Neuron (in vitro differentiated cells): ENCODE measurements at regions not wholly inside any gene's neighbourhood (a gene's known extent, or its start where the extent isn't known, plus 50 kb on each side); places are given as distances from the start of the nearest gene placed in this dataset.

ENCODE experiments used
- H2AFZ ChIP-seq: one replicate; pipeline ENCODE4 v1.6.1; 2013; ENCODE audit warnings: low read depth, mild to moderate bottlenecking, inconsistent platforms, low read length, moderate library complexity
- H3K27me3 ChIP-seq: one replicate; pipeline ENCODE4 v1.6.1; 2013; ENCODE audit warnings: low read length; ENCODE audit not compliant: insufficient read depth
- H3K36me3 ChIP-seq: one replicate; pipeline ENCODE4 v1.6.1; 2013; ENCODE audit warnings: low read length; ENCODE audit not compliant: insufficient read depth
- H3K4me1 ChIP-seq: one replicate; pipeline ENCODE4 v1.6.1; 2013; ENCODE audit warnings: low read length; ENCODE audit not compliant: insufficient read depth
- H3K4me3 ChIP-seq: 2 replicates; pipeline ENCODE4 v1.5.1; 2013; ENCODE audit warnings: mild to moderate bottlenecking, low read length, moderate library complexity
- H3K9me3 ChIP-seq: one replicate; pipeline ENCODE4 v1.6.1; 2013; ENCODE audit warnings: low read length

DNA sequence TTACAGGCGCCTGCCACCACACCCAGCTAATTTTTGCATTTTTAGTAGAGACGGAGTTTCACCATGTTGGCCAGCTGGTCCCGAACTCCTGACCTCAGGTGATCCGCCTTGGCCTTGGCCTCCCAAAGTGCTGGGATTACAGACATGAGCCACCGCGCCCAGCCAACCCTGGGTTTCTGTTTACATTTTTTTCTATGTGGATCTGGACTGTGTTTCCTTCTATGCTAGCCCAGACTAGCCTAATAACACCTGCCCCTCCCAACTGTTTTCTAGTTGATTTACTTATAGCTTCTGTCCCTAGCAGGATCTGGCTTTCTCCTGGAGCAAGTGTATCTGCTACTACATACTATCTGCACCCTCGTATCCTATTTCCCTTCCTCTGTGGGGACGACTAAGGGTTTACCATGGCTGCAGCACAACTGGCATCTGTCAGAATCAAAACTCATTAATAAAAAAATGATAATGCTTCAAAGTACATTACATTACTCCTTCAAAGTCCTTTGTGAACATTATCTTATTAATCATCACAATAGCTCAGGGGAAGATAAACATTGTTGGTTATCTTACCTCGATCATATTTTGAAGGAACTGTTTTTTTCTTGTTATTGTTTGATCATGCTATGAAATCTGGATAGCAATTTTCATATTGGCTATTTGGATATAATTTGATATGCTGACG lies 228.3 kb downstream of the KLF5 start:
- no peak overlapping the region for H2AFZ ChIP-seq
- H3K4me3 ChIP-seq = no peak overlapping the region
- H3K27me3 ChIP-seq = no peaks in the 10 kb centered on the region
- no peaks in the 10 kb centered on the region for H3K36me3 ChIP-seq
- H3K4me1 ChIP-seq = no peaks in the 10 kb centered on the region
- no peaks in the 10 kb centered on the region for H3K9me3 ChIP-seq

DNA sequence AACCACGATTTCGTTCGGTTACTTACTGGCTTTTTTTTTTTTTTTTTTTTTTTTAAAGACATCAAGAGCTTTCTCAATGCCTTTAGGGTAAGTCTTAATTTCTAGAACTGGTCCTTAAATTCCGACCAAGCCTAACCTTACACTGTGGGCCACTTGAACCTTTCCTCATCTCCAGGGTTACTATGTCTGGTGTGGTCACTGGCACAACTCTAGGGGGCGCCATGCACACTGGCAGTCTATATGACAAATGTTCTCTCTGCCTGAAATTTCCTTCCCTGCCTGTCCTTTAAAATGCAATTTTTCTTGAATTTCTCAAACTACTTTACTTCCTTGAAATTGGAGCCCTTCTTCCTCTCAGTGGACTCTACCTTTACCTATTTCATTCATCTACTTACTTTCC lies 227.4 kb downstream of the KLF5 start:
- H3K4me3 ChIP-seq = no peak overlapping the region
- no peaks in the 10 kb centered on the region for H3K36me3 ChIP-seq
- no peaks in the 10 kb centered on the region for H3K27me3 ChIP-seq
- H3K9me3 ChIP-seq = no peaks in the 10 kb centered on the region
- no peak overlapping the region for H2AFZ ChIP-seq
- no peaks in the 10 kb centered on the region for H3K4me1 ChIP-seq

GRCh38 chr13:73284081-73284874 lies 225.5 kb downstream of the KLF5 start:
- H3K4me3 ChIP-seq = no peak overlapping the region
- H3K27me3 ChIP-seq = no peaks in the 10 kb centered on the region
- no peaks in the 10 kb centered on the region for H3K4me1 ChIP-seq
- H3K36me3 ChIP-seq = no peaks in the 10 kb centered on the region
- no peaks in the 10 kb centered on the region for H3K9me3 ChIP-seq
- H2AFZ ChIP-seq = no peak overlapping the region

GRCh38 chr13:73283636-73284035 lies 224.8 kb downstream of the KLF5 start:
- no peaks in the 10 kb centered on the region for H3K27me3 ChIP-seq
- no peak overlapping the region for H2AFZ ChIP-seq
- no peaks in the 10 kb centered on the region for H3K9me3 ChIP-seq
- H3K36me3 ChIP-seq = no peaks in the 10 kb centered on the region
- H3K4me3 ChIP-seq = no peak overlapping the region
- H3K4me1 ChIP-seq = no peaks in the 10 kb centered on the region

DNA sequence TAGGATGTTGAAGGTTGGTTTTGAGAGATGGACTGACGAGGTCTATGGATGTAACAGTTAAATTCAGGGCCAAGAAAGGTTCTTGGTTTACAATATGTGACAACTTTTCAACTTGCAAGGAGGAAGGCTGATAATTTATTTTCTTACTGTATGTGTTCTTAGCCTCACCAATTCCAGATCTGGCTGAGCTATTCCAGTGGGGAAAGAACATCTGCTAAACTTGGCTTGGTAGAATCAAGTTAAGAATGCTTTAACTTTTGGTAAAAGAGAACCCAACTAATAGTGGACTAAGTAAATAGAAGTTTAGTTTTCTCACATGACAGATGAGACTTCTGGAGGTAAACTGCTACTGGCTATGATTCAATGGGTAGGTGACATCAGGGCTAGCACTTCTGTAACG lies 222.9 kb downstream of the KLF5 start:
- Histone ChIP-seq H3K27me3 (no peaks in the 10 kb centered on the region), H3K9me3 (no peaks in the 10 kb centered on the region), H3K36me3 (no peaks in the 10 kb centered on the region), H3K4me1 (no peaks in the 10 kb centered on the region), H2AFZ (no peak overlapping the region), H3K4me3 (no peak overlapping the region)

DNA sequence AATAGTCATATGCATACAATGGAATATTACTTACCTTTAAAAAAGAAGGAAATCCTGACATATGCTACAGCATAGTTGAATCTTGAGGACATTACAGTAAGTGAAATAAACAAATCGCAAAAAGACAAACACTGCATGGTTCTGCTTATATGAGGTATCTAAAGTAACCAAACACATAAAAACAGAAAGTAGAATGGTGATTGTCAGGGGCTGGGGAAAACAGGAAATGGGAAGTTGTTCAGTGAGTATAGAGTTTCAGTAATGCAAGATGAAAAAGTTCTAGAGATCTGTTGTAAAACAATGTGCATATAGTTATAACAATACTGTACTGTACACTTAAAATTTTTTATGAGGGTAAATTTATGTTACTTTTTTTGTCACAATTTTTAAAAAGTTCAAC lies 219.4 kb downstream of the KLF5 start:
- Histone ChIP-seq H3K4me3 (no peak overlapping the region), H3K27me3 (no peaks in the 10 kb centered on the region), H3K9me3 (no peaks in the 10 kb centered on the region), H3K4me1 (no peaks in the 10 kb centered on the region), H2AFZ (no peak overlapping the region), H3K36me3 (no peaks in the 10 kb centered on the region)

DNA sequence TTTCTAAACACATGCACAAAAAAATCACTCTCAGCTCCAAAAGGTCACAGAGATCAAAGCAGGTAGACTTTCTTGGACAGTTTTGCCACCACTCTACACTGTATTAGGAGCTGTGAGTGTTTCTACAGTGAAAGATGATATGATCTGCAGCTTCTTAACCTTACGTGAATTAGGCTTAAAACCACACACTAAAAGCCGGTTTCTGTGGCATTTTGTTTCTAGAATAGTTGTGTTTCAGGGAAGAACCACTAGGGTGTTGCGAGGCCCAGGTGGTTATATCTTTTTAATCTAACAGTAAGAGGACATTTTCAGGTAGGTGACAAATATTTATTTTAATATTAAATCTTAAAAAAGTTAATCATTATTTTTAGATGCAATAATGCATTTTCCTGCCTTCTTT lies 216.4 kb downstream of the KLF5 start:
- H3K27me3 ChIP-seq = no peaks in the 10 kb centered on the region
- no peak overlapping the region for H2AFZ ChIP-seq
- H3K4me3 ChIP-seq = no peak overlapping the region
- H3K9me3 ChIP-seq = no peaks in the 10 kb centered on the region
- no peaks in the 10 kb centered on the region for H3K4me1 ChIP-seq
- H3K36me3 ChIP-seq = no peaks in the 10 kb centered on the region

GRCh38 chr13:73274147-73274546 lies 215.3 kb downstream of the KLF5 start:
- H3K9me3 ChIP-seq = no peaks in the 10 kb centered on the region
- peaks cover 3% of the 10 kb centered on the region for H3K4me1 ChIP-seq
- no peaks in the 10 kb centered on the region for H3K27me3 ChIP-seq
- no peaks in the 10 kb centered on the region for H3K36me3 ChIP-seq
- H2AFZ ChIP-seq = no peak overlapping the region
- H3K4me3 ChIP-seq = no peak overlapping the region

DNA sequence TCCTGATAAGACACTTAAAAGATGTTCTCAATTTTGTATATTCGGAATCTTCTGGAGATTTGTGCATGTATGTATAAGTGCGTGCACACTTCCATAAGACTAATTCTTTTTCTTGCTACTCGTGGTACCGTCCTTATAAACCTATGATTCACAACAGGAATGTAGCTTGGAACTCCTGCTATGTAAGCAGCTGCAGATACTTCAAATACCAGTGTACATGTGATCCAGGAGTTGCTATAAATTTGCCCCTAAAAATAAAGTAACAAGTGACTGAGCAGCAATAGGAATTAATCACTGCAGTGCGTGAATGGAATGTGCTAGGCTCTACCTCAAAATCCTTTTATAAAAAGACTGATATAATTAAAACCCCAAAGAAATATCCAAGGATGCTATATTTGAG lies 214.9 kb downstream of the KLF5 start:
- no peak overlapping the region for H3K4me3 ChIP-seq
- H3K9me3 ChIP-seq = no peaks in the 10 kb centered on the region
- peaks cover 3% of the 10 kb centered on the region for H3K4me1 ChIP-seq
- no peak overlapping the region for H2AFZ ChIP-seq
- H3K27me3 ChIP-seq = no peaks in the 10 kb centered on the region
- H3K36me3 ChIP-seq = no peaks in the 10 kb centered on the region

- Histone ChIP-seq H3K27me3 (no peaks in the 10 kb centered on the region), H3K4me1 (peaks cover 3% of the 10 kb centered on the region), H3K9me3 (no peaks in the 10 kb centered on the region), H3K36me3 (no peaks in the 10 kb centered on the region), H3K4me3 (no peak overlapping the region), H2AFZ (no peak overlapping the region)
Observed at GRCh38 chr13:73273276-73273675, 214.5 kb downstream of the KLF5 start.

DNA sequence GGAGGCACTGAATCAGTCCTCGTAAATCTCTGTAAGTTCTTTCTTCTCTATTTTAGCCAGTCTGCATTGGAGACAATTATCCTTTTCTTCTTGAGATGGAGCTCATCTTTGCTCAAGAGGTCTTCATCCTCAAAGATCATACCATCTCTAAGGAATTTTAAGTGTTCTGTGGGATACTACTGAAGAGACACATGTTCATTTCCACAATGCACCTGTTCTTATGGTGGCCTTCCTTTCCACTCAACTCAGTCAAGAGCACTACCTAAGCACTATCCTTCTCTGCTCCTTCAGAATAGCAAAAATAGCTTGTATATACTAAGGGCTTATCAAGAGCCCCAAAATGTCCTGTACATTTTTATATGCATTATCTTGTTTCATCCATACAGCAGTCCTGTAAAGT lies 214.0 kb downstream of the KLF5 start:
- Histone ChIP-seq H3K36me3 (no peaks in the 10 kb centered on the region), H3K27me3 (no peaks in the 10 kb centered on the region), H3K4me3 (no peak overlapping the region)

DNA sequence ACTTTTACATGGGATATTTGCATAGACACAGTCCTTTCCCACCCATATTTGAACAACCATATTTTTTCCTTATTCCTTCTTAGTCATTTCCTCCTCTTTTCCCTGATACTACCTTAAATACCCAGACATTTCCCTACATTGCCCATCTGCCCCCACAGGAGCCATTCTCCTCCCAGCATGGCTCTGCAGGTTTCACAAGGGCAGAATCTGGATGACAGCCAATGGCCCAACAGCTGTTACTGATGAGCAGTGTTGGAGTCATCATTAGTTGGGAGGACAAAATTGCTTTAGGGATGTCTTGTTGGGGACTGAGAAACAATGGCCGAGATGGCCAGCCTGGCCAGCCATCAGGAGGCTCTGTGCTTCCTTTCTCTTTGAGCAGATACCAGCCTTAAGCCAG lies 209.5 kb downstream of the KLF5 start:
- Histone ChIP-seq H3K27me3 (no peaks in the 10 kb centered on the region), H2AFZ (no peak overlapping the region), H3K36me3 (no peaks in the 10 kb centered on the region), H3K4me3 (no peak overlapping the region), H3K4me1 (peaks cover 3% of the 10 kb centered on the region), H3K9me3 (no peaks in the 10 kb centered on the region)

More for the DNA sequence above, 214.0 kb downstream of the KLF5 start:
- Histone ChIP-seq H3K4me1 (peaks cover 3% of the 10 kb centered on the region), H3K9me3 (no peaks in the 10 kb centered on the region), H2AFZ (no peak overlapping the region)

GRCh38 chr13:73266640-73267180 lies 207.9 kb downstream of the KLF5 start:
- H3K4me1 ChIP-seq = peaks cover 3% of the 10 kb centered on the region
- no peaks in the 10 kb centered on the region for H3K9me3 ChIP-seq
- H3K36me3 ChIP-seq = no peaks in the 10 kb centered on the region
- no peak overlapping the region for H2AFZ ChIP-seq
- H3K4me3 ChIP-seq = no peak overlapping the region
- H3K27me3 ChIP-seq = no peaks in the 10 kb centered on the region
